GM12878 (cell line): ENCODE measurements at regions not wholly inside any gene's neighbourhood (a gene's known extent, or its start where the extent isn't known, plus 50 kb on each side); places are given as distances from the start of the nearest gene placed in this dataset.

Experiments
- CREB1 ChIP-seq: IDR thresholded peaks from 2 replicates; pipeline ENCODE4 v1.6.1; 2012; ENCODE audit warnings: low read depth, mild to moderate bottlenecking, inconsistent platforms
- NR2C1 ChIP-seq: fragments of 450-650 bp; IDR thresholded peaks from 2 replicates; pipeline ENCODE4 v1.6.1; 2017; ENCODE audit warnings: antibody characterized with exemption, mild to moderate bottlenecking, moderate library complexity
- PML ChIP-seq: IDR thresholded peaks from 2 replicates; pipeline ENCODE4 v1.6.1; 2012; ENCODE audit warnings: low read length, inconsistent platforms
- RAD21 ChIP-seq: IDR thresholded peaks from 2 replicates; pipeline ENCODE4 v1.6.1; 2011; ENCODE audit warnings: mild to moderate bottlenecking, low read depth, low read length, moderate library complexity; ENCODE audit not compliant: insufficient read depth
- TAF1 ChIP-seq: IDR thresholded peaks from 2 replicates; pipeline ENCODE4 v1.6.1; 2011; ENCODE audit warnings: mild to moderate bottlenecking, low read depth, low read length, borderline replicate concordance
- ZNF24 ChIP-seq: fragments of 450-650 bp; IDR thresholded peaks from 2 replicates; pipeline ENCODE4 v1.6.1; 2017; ENCODE audit warnings: antibody characterized with exemption, mild to moderate bottlenecking
- TF ChIP-seq, protein P1 (sequence below), 3 experiments: IDR thresholded peaks in 2 of 3; conservative IDR thresholded peaks in 1 of 3; 2 replicates each; pipeline ENCODE4 v1.5.1; 2011; ENCODE audit warnings: low read depth in 3 of 3, low read length in 3 of 3, mild to moderate bottlenecking in 3 of 3, control low read depth in 2 of 3, moderate library complexity in 2 of 3, inconsistent platforms in 1 of 3, mixed read lengths in 1 of 3; ENCODE audit not compliant: control insufficient read depth in 2 of 3, insufficient read depth in 1 of 3; ENCODE audit errors: extremely low read depth in 1 of 3

DNA sequence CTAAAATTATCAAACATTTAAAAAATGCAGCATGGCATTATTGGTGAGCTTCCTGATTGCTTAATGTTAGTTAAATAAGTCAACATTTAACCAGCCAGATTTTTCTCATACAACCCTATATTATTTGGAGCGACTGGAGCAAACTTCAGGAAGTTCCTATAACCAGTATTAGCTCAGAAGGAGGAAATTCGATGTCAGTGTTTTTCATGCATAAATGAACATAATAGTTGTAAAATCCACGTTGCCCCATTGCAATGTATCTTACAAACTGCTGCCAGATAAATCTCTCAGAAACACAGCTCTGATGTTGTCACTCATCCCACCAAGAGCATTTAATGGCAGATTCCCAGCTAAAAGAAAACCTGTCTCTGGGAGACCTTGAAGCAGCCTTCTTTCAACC is 278.5 kb downstream of the CASP12 start:
- no peak for TF ChIP-seq CREB1
- no peak for TF ChIP-seq TAF1
- TF ChIP-seq PML: no peak
- no peak for TF ChIP-seq RAD21
- TF ChIP-seq NR2C1: no peak
- no peak for TF ChIP-seq ZNF24
- TF ChIP-seq, protein P1, sequence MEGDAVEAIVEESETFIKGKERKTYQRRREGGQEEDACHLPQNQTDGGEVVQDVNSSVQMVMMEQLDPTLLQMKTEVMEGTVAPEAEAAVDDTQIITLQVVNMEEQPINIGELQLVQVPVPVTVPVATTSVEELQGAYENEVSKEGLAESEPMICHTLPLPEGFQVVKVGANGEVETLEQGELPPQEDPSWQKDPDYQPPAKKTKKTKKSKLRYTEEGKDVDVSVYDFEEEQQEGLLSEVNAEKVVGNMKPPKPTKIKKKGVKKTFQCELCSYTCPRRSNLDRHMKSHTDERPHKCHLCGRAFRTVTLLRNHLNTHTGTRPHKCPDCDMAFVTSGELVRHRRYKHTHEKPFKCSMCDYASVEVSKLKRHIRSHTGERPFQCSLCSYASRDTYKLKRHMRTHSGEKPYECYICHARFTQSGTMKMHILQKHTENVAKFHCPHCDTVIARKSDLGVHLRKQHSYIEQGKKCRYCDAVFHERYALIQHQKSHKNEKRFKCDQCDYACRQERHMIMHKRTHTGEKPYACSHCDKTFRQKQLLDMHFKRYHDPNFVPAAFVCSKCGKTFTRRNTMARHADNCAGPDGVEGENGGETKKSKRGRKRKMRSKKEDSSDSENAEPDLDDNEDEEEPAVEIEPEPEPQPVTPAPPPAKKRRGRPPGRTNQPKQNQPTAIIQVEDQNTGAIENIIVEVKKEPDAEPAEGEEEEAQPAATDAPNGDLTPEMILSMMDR (IDR thresholded peaks at IDR 0.05 in 2 of 3, conservative IDR thresholded peaks at IDR 0.05 in 1 of 3; ENCODE audit: control insufficient read depth in 2 of 3, extremely low read depth in 1 of 3, insufficient read depth in 1 of 3, low read depth in 3 of 3, low read length in 3 of 3): no peak
